ENCODE measurements at regions not wholly inside any gene's neighbourhood (a gene's known extent, or its start where the extent isn't known, plus 50 kb on each side); places are given as distances from the start of the nearest gene placed in this dataset.

DNA sequence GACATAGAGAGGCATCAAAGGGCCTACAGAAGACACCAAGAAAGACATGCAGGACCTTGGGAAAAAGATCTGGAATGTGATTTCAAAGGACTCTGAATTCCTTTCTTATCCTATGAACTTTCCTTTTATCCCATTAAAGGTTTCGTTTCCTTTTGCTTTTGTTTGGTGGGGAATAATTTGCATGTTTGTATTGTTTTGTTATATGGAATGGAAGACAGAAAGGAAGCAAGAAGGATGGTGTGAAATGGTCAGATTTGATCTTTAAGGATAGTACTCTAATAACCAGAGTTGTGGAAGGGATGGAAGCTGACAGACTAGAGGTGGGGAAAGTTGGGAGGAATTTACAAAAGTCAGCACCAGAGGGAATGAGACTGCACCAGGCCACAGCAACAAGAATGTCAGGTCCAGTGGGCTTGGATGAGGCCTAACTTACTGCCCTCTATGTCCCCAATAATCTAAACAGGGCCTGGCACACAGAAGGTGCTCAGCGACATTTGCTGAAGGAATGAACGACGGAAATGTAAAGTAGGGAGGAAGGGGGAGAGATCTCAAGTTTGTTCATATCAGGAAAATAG, 173.7 kb downstream of the FOXA2 start:
- 92% methylated on average over 4 of the region's 4 CpGs; no CpG with 5 or more reads in 1 of the 2 experiments for whole genome bisulfite sequencing, 2 experiments (ENCODE audit: extremely low coverage in 1 of 2, insufficient coverage in 1 of 2, insufficient read length in 1 of 2, insufficient replicate concordance in 2 of 2, low coverage in 1 of 2, low lambda C conversion rate in 2 of 2, missing lambda C conversion rate in 1 of 2)
- no peak overlapping the region for H3K14ac ChIP-seq (ENCODE audit: insufficient read length)
- CTCF ChIA-PET (ENCODE audit: partially characterized antibody): interaction anchor here (1.0 kb wide), 1 partner anchor 43 kb away, joined by 3 read pairs; no protein-coding TSS in a partner anchor
- H3K56ac ChIP-seq (replicated peaks; ENCODE audit: insufficient read length, low read depth, low read length): no peak overlapping the region
- H2AK5ac ChIP-seq (ENCODE audit: low read depth, low read length): no peak overlapping the region
- no peak overlapping the region for H4K5ac ChIP-seq (ENCODE audit: insufficient read length, low read depth, low read length)
- no peak overlapping the region for H2BK5ac ChIP-seq (ENCODE audit: low read depth, low read length)
- POLR2A ChIA-PET (ENCODE audit: partially characterized antibody): no interaction called here
- no peaks in the 10 kb centered on the region for H3K36me3 ChIP-seq (ENCODE audit: control insufficient read depth in 2 of 4, insufficient read depth in 4 of 4, low read length in 3 of 4)
- H3K23me2 ChIP-seq (ENCODE audit: low read depth, low read length): no peaks in the 10 kb centered on the region
- H3K18ac ChIP-seq (ENCODE audit: extremely low read depth, low read length): no peak overlapping the region
- H3K4me3 ChIP-seq (ENCODE audit: extremely low read depth in 1 of 4, insufficient read depth in 2 of 4, low read depth in 3 of 4, low read length in 4 of 4): no peak overlapping the region
- no peak overlapping the region for H4K8ac ChIP-seq (ENCODE audit: extremely low read depth, insufficient read depth, low read length)
- no peak overlapping the region for H4K91ac ChIP-seq (replicated peaks; ENCODE audit: insufficient read length, low read length)
- H3K4me1 ChIP-seq (replicated peaks in 1 of 4; ENCODE audit: control insufficient read depth in 3 of 4, insufficient read depth in 4 of 4, low read length in 3 of 4): no peaks in the 10 kb centered on the region
- DNase-seq (ENCODE audit: low read depth in 1 of 2, low spot score in 2 of 2): no peak
- no peak overlapping the region for H2AFZ ChIP-seq (ENCODE audit: low read length)
- H3K23ac ChIP-seq (ENCODE audit: insufficient read length): no peak overlapping the region
- no peaks in the 10 kb centered on the region for H3K79me1 ChIP-seq (ENCODE audit: low read depth, low read length)
- H3K4ac ChIP-seq (replicated peaks; ENCODE audit: insufficient read length, low read depth, low read length): no peak overlapping the region
- H3K9ac ChIP-seq (replicated peaks in 1 of 4; ENCODE audit: extremely low read depth in 1 of 4, low read depth in 3 of 4, low read length in 3 of 4): no peak overlapping the region
- H2BK12ac ChIP-seq (ENCODE audit: low read depth, low read length): no peak overlapping the region
- H2BK120ac ChIP-seq (replicated peaks; ENCODE audit: low read depth, low read length): no peak overlapping the region
- H4K20me1 ChIP-seq (replicated peaks in 1 of 2; ENCODE audit: control insufficient read depth in 1 of 2, insufficient read depth in 2 of 2, low read length in 2 of 2): no peaks in the 10 kb centered on the region
- H3K9me3 ChIP-seq (ENCODE audit: insufficient read depth in 2 of 2, low read depth in 1 of 2, low read length in 1 of 2): no peaks in the 10 kb centered on the region
- no peaks in the 10 kb centered on the region for H3K79me2 ChIP-seq (ENCODE audit: control insufficient read depth in 1 of 2, insufficient read depth in 2 of 2, low read length in 2 of 2)
- no peak overlapping the region for H2BK15ac ChIP-seq (ENCODE audit: low read length)
- H3K27ac ChIP-seq (ENCODE audit: low read depth, low read length): no peak overlapping the region
- no peak for FAIRE-seq
- no peak for TF ChIP-seq FOSL1 (IDR thresholded peaks at IDR 0.05; ENCODE audit: insufficient read depth, low read depth, low read length)
- no peak for TF ChIP-seq NRF1 (IDR thresholded peaks at IDR 0.05; ENCODE audit: low read depth, low read length)
- TF ChIP-seq KDM5A (IDR thresholded peaks at IDR 0.05; ENCODE audit: low read length): no peak
- TF ChIP-seq JUN (IDR thresholded peaks at IDR 0.05; ENCODE audit: low read depth, low read length): no peak
- TF ChIP-seq YY1 (IDR thresholded peaks at IDR 0.05; ENCODE audit: low read depth, low read length): no peak
- TF ChIP-seq BRCA1 (IDR thresholded peaks at IDR 0.05; ENCODE audit: low read depth, low read length): no peak
- no peak for TF ChIP-seq HDAC2 (IDR thresholded peaks at IDR 0.05; ENCODE audit: borderline replicate concordance in 1 of 2, low read depth in 2 of 2, low read length in 2 of 2)
- no peak for TF ChIP-seq CHD1 (IDR thresholded peaks at IDR 0.05; ENCODE audit: low read depth, low read length)
- TF ChIP-seq KDM4A (IDR thresholded peaks at IDR 0.05; ENCODE audit: low read depth, low read length, severe bottlenecking): no peak
- TF ChIP-seq SP4 (IDR thresholded peaks at IDR 0.05; ENCODE audit: low read length): no peak
- TF ChIP-seq, protein P1, sequence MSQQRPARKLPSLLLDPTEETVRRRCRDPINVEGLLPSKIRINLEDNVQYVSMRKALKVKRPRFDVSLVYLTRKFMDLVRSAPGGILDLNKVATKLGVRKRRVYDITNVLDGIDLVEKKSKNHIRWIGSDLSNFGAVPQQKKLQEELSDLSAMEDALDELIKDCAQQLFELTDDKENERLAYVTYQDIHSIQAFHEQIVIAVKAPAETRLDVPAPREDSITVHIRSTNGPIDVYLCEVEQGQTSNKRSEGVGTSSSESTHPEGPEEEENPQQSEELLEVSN (IDR thresholded peaks at IDR 0.05): no peak
- no peak overlapping the region for H3K4me2 ChIP-seq (ENCODE audit: insufficient read depth in 1 of 2, low read depth in 2 of 2, low read length in 2 of 2)
- no peak overlapping the region for H2BK20ac ChIP-seq (ENCODE audit: low read length)
- H3K27me3 ChIP-seq (replicated peaks in 1 of 4; ENCODE audit: control insufficient read depth in 3 of 4, extremely low read depth in 1 of 4, insufficient read depth in 3 of 4, low read length in 3 of 4): no peaks in the 10 kb centered on the region

Measured in H1 (cell line).